Activated T-helper 1 cell treated with anti-CD3 and anti-CD28 coated beads, Interleukin-12 subunit alpha, Interleukin-12 subunit beta, Interleukin-2, Interleukin-4 antibody, amounts not matched to agents 30 ng/mL and 10 ng/mL and 1 ng/mL, durations not matched to agents 14 hours and 24 hours and 36 hours (primary cell): ENCODE measurements at regions not wholly inside any gene's neighbourhood (a gene's known extent, or its start where the extent isn't known, plus 50 kb on each side); places are given as distances from the start of the nearest gene placed in this dataset.
"Not testable (repeated sequence)": the region's sequence is repeated elsewhere in the genome, so short reads cannot be mapped to it uniquely, and the experiment has no call there.

Source experiments
- DNase-seq: peaks from one replicate; pipeline ENCODE4 v3.0.0; 2021; ENCODE audit warnings: low spot score
- H3K27ac Mint-ChIP-seq: one replicate; pipeline ENCODE4 v1.8.0; 2021; ENCODE audit warnings: mild to moderate bottlenecking, mixed read lengths
- H3K27me3 Mint-ChIP-seq: one replicate; pipeline ENCODE4 v1.8.0; 2022; ENCODE audit warnings: mild to moderate bottlenecking, moderate library complexity, mixed read lengths; ENCODE audit not compliant: insufficient read depth
- H3K36me3 Mint-ChIP-seq: one replicate; pipeline ENCODE4 v1.8.0; 2021; ENCODE audit warnings: low read depth, mixed read lengths
- H3K4me1 Mint-ChIP-seq: one replicate; pipeline ENCODE4 v1.8.0; 2021; ENCODE audit warnings: low read depth, mixed read lengths
- H3K4me3 Mint-ChIP-seq: one replicate; pipeline ENCODE4 v1.8.0; 2021; ENCODE audit warnings: mild to moderate bottlenecking, moderate library complexity, mixed read lengths
- H3K9me3 Mint-ChIP-seq: one replicate; pipeline ENCODE4 v1.8.0; 2021; ENCODE audit warnings: mixed read lengths
- intact Hi-C: fragments of 100-400 bp; cut with micrococcal nuclease; formaldehyde crosslinking; loops from one replicate; pipeline ENCODE4 v1.15.1; 2024

DNA sequence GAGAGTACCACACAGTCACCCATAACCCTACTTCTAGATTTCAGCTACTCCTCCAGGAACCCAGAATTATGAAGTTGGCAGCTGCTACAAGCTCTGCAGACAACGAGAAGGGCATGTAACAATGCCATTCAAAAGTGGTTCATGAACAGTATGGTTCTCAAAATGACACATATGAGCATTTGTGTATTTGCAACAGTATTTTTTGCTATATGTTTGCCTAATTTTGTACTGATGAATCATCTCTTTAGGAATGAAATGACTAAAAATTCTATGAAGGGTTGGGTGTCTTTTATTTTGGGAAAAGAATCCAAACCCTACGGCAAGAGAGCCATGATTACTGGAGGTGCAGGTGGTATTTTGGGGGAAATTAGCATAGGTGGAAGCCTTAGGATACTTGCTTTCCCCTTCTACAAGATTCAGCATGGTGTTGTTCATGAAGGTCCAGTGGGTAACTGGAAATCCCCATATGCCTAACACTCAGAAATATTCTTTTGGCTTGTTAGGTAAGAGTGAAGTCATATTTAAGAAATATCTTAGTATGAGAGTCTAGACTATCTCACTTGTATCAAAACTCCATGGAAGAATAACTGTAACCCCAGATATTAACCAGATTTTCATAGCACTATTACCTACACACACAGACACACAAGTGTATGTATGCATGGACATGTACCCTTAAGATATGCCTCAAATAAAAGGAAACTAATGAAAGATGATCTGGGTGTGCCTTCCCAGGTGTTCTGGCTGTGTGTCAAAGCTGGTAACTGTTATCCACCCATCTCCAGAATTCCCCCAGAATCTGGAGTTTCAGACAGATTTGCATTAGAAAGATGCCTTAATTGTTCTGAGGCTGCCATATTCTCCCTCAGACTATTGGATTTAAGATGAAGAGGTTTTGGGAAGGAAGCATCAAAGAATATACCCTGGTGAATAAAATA is 688.2 kb upstream of the SOX9 start:
- Mint-ChIP-seq H3K36me3 (no peaks in the 10 kb centered on the region), H3K4me1 (no peaks in the 10 kb centered on the region), H3K27ac (no peak overlapping the region), H3K9me3 (peaks cover 22% of the 10 kb centered on the region), H3K27me3 (no peaks in the 10 kb centered on the region), H3K4me3 (no peak overlapping the region)
- intact Hi-C loops, result no loop called here
- DNase-seq, result no peak

DNA sequence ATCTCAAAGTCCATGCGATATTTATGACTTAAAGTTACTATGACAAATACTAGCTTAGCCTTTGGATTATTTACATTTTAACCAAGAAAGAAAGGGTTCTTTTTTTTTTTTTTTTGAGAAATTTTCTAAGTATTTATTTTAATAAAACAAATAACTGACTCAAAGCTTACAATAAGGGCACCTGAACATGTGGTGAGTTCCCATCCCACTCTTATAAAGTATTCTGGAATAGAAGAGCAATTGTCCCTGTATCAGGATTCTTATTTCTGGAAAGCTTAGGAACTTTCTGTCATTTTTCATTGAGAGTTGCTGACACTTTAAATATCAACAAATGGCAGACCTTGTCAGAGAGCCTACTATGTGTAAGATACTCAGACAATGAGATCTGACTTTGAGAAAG is 686.1 kb upstream of the SOX9 start:
- no peaks in the 10 kb centered on the region for H3K36me3 Mint-ChIP-seq
- no peak overlapping the region for H3K27ac Mint-ChIP-seq
- H3K27me3 Mint-ChIP-seq, result no peaks in the 10 kb centered on the region
- no peak for DNase-seq
- no peak overlapping the region for H3K4me3 Mint-ChIP-seq
- intact Hi-C loops, result no loop called here
- no peaks in the 10 kb centered on the region for H3K4me1 Mint-ChIP-seq
- peaks cover 8% of the 10 kb centered on the region for H3K9me3 Mint-ChIP-seq

- H3K4me1 Mint-ChIP-seq, result no peaks in the 10 kb centered on the region
- H3K4me3 Mint-ChIP-seq, result no peak overlapping the region
- intact Hi-C loops, result no loop called here
- DNase-seq, result no peak
- H3K27me3 Mint-ChIP-seq, result no peaks in the 10 kb centered on the region
- H3K9me3 Mint-ChIP-seq, result peaks cover 20% of the 10 kb centered on the region
- no peak overlapping the region for H3K27ac Mint-ChIP-seq
- no peaks in the 10 kb centered on the region for H3K36me3 Mint-ChIP-seq
Measured at GRCh38 chr17:71436479-71436878, 684.3 kb upstream of the SOX9 start.

GRCh38 chr17:71437166-71437565 is 683.7 kb upstream of the SOX9 start:
- Mint-ChIP-seq H3K9me3 (peaks cover 22% of the 10 kb centered on the region), H3K36me3 (no peaks in the 10 kb centered on the region), H3K27me3 (no peaks in the 10 kb centered on the region), H3K27ac (no peak overlapping the region), H3K4me3 (no peak overlapping the region), H3K4me1 (no peaks in the 10 kb centered on the region)
- intact Hi-C loops, result no loop called here
- no peak for DNase-seq

DNA sequence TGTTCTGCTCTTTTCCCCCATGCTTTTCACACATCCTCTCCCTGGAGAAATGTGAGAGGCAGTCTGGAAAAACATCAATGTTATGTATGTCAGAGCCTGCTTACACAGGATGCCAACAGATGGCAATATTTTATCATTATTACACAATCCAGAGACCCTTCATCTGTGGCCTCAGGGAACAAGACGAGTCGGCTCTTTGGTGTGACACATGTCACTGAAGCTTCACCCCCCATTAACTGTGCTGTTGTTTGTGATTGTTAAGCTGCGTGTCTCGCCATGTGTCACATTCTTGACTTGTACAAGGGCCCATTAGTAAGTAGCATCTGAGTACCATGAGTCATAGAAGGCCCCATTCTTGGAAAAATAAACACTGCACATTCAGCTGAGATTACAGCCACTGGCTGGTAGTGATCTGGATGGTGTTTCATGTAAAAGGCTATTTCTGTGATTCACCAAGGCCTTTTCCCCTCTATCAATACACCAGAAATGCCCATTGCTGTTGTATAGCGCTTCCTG is 682.1 kb upstream of the SOX9 start:
- no peak for DNase-seq
- H3K4me3 Mint-ChIP-seq, result no peak overlapping the region
- H3K9me3 Mint-ChIP-seq, result peaks cover 25% of the 10 kb centered on the region
- no peak overlapping the region for H3K27ac Mint-ChIP-seq
- H3K27me3 Mint-ChIP-seq, result no peaks in the 10 kb centered on the region
- intact Hi-C loops, result no loop called here
- no peaks in the 10 kb centered on the region for H3K4me1 Mint-ChIP-seq
- H3K36me3 Mint-ChIP-seq, result no peaks in the 10 kb centered on the region

DNA sequence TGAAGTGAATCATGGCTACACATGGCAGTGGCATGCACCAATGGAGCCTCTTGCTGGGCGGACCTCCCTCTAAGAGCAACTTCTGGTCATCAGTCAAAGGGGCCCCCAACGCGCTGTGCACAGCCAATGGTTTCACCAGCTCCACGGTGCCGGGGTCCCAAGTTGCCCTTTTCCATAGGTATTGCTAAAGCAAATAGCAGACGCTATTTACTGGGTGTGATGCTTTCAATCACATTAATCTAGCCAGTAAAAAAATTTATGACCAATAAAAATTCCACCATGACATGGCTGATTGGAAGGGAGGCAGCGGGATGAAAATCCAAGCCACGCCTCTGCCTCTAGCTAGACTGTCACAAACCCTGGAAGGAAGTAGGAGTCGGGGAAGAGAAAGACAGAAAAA is 680.3 kb upstream of the SOX9 start:
- intact Hi-C loops, result no loop called here
- Mint-ChIP-seq H3K36me3 (no peaks in the 10 kb centered on the region), H3K27ac (no peak overlapping the region), H3K27me3 (no peaks in the 10 kb centered on the region), H3K9me3 (peaks cover 25% of the 10 kb centered on the region), H3K4me3 (no peak overlapping the region), H3K4me1 (no peaks in the 10 kb centered on the region)
- no peak for DNase-seq

GRCh38 chr17:71441098-71441497 is 679.7 kb upstream of the SOX9 start:
- no peak for DNase-seq
- intact Hi-C loops, result no loop called here
- Mint-ChIP-seq H3K36me3 (no peaks in the 10 kb centered on the region), H3K27me3 (no peaks in the 10 kb centered on the region), H3K27ac (no peak overlapping the region), H3K9me3 (peaks cover 23% of the 10 kb centered on the region), H3K4me1 (no peaks in the 10 kb centered on the region), H3K4me3 (no peak overlapping the region)

DNA sequence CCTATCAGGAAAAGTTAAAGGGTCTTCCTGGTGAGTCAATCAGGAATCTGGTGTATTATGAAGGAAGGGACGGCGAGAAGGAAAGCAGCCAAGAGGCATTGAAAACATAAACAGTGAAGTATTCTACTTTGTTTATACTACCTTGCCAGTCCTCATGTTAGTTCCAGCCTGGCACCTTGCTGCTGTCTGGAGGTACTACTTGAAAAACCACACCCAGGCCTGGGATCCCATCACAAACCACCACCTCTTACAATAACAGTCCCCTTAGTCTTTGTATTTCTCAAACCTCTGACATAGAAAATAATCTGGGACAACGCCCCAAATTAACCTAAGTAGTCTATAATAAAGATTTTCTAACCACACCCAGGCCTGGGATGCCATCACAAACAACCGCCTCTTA is 676.7 kb upstream of the SOX9 start:
- intact Hi-C loops, result no loop called here
- no peak for DNase-seq
- H3K36me3 Mint-ChIP-seq, result no peaks in the 10 kb centered on the region
- H3K4me3 Mint-ChIP-seq, result no peak overlapping the region
- H3K9me3 Mint-ChIP-seq, result peaks cover 24% of the 10 kb centered on the region
- H3K27ac Mint-ChIP-seq, result no peak overlapping the region
- no peaks in the 10 kb centered on the region for H3K4me1 Mint-ChIP-seq
- H3K27me3 Mint-ChIP-seq, result no peaks in the 10 kb centered on the region

- Mint-ChIP-seq H3K27ac (no peak overlapping the region), H3K27me3 (no peaks in the 10 kb centered on the region), H3K4me3 (no peak overlapping the region), H3K4me1 (no peaks in the 10 kb centered on the region), H3K9me3 (peaks cover 13% of the 10 kb centered on the region), H3K36me3 (no peaks in the 10 kb centered on the region)
- no peak for DNase-seq
- intact Hi-C loops, result no loop called here
Measured at GRCh38 chr17:71446645-71447437, 674.0 kb upstream of the SOX9 start.

GRCh38 chr17:71447644-71448043 is 673.2 kb upstream of the SOX9 start:
- Mint-ChIP-seq H3K9me3 (peaks cover 8% of the 10 kb centered on the region), H3K4me1 (no peaks in the 10 kb centered on the region), H3K27ac (no peak overlapping the region), H3K27me3 (no peaks in the 10 kb centered on the region), H3K36me3 (no peaks in the 10 kb centered on the region), H3K4me3 (no peak overlapping the region)
- intact Hi-C loops, result no loop called here
- no peak for DNase-seq

DNA sequence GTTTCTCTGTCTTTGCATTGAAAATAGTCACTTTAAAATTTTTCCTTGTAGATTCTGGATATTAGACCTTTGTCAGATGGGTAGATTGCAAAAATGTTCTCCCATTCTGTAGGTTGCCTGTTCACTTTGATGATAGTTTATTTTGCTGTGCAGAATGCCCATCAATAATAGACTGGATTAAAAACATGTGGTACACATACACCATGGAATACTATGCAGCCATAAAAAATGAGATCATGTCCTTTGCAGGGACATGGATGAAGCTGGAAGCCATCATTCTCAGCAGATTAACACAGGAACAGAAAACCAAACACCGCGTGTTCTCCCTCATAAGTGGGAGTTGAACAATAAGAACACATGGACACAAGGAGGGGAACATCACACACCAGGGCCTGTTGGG is 670.2 kb upstream of the SOX9 start:
- H3K4me1 Mint-ChIP-seq, DNase-seq, intact Hi-C loops, H3K27me3 Mint-ChIP-seq, H3K4me3 Mint-ChIP-seq, H3K9me3 Mint-ChIP-seq, H3K27ac Mint-ChIP-seq, H3K36me3 Mint-ChIP-seq: not testable (repeated sequence)

GRCh38 chr17:71453876-71454422 is 666.9 kb upstream of the SOX9 start:
- peaks cover 4% of the 10 kb centered on the region for H3K9me3 Mint-ChIP-seq
- intact Hi-C loops, result no loop called here
- DNase-seq, result no peak
- no peaks in the 10 kb centered on the region for H3K27me3 Mint-ChIP-seq
- no peaks in the 10 kb centered on the region for H3K4me1 Mint-ChIP-seq
- no peaks in the 10 kb centered on the region for H3K36me3 Mint-ChIP-seq
- no peak overlapping the region for H3K4me3 Mint-ChIP-seq
- no peak overlapping the region for H3K27ac Mint-ChIP-seq

DNA sequence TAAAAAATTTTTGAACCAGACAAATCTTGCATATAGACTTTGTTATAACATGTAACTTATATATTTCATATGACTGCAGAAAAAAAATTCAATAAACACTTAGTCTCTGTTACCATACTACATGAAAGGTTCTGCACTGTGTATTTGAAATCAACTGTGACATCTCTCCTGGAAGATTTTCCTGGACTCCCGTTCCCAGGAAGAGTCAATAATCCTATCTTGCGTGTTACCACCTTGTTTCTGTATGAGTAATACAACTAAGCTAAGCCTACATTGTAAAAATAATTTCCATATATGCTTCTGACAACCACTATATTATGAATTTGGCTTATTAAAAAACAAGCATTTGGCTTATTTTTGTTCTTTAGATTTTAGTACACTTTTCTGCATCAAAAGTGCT is 665.6 kb upstream of the SOX9 start:
- H3K9me3 Mint-ChIP-seq, result no peaks in the 10 kb centered on the region
- intact Hi-C loops, result no loop called here
- H3K27me3 Mint-ChIP-seq, result no peaks in the 10 kb centered on the region
- no peaks in the 10 kb centered on the region for H3K36me3 Mint-ChIP-seq
- H3K27ac Mint-ChIP-seq, result no peak overlapping the region
- H3K4me1 Mint-ChIP-seq, result no peaks in the 10 kb centered on the region
- H3K4me3 Mint-ChIP-seq, result no peak overlapping the region
- no peak for DNase-seq
